ENCODE measurements at regions not wholly inside any gene's neighbourhood (a gene's known extent, or its start where the extent isn't known, plus 50 kb on each side); places are given as distances from the start of the nearest gene placed in this dataset.
"Not testable (repeated sequence)": the region's sequence is repeated elsewhere in the genome, so short reads cannot be mapped to it uniquely, and the experiment has no call there.

DNA sequence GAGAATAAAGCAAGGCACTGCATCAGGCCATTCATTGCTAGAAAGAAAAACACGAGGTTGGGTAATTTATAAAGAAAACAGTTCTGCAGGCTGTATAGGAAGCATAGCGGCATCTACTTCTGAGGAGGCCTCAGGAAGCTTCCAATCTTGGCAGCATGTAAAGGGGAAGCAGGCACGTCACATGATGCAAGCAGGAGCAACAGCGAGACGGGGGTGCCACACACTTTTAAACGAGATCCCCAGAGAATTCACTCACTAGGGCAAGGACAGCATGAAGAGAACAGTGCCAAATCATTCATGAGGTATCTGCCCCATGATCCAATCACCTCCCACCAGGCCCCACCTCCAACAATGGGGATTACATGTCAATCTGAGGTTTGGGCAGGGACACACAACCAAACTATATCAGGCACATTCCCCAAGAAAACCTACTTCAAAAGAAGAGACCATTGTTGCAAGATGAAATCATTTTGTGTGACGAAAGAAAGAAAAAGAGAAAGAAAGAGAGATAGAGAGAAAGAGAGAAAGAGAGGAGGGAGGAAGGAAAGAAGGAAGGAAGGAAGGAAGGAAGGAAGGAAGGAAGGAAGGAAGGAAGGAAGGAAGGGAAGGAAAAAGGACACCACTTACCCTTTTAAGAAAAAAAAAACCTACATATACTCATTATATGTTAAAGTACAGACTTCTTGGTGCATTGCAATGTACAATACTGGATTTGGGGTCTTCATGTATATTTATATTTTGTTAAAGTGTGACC is 95.9 kb upstream of the PLEKHG1 start:
- no TSS peak for BruUV-seq (replicated peaks)
- H3K27ac Mint-ChIP-seq (ENCODE audit: low read depth, unreplicated experiment) = no peak overlapping the region
- no peak for DNase-seq (ENCODE audit: unreplicated experiment)
- H3K36me3 Mint-ChIP-seq (ENCODE audit: insufficient read depth, unreplicated experiment) = no peaks in the 10 kb centered on the region
- intact Hi-C loops (cut with micrococcal nuclease) = no loop called here
- POLR2A ChIA-PET = no interaction called here
- H3K27me3 Mint-ChIP-seq (ENCODE audit: insufficient read depth, unreplicated experiment) = no peaks in the 10 kb centered on the region
- no peaks in the 10 kb centered on the region for H3K9me3 Mint-ChIP-seq (ENCODE audit: unreplicated experiment)
- CTCF ChIA-PET = no interaction called here
- TF ChIP-seq, protein P1, sequence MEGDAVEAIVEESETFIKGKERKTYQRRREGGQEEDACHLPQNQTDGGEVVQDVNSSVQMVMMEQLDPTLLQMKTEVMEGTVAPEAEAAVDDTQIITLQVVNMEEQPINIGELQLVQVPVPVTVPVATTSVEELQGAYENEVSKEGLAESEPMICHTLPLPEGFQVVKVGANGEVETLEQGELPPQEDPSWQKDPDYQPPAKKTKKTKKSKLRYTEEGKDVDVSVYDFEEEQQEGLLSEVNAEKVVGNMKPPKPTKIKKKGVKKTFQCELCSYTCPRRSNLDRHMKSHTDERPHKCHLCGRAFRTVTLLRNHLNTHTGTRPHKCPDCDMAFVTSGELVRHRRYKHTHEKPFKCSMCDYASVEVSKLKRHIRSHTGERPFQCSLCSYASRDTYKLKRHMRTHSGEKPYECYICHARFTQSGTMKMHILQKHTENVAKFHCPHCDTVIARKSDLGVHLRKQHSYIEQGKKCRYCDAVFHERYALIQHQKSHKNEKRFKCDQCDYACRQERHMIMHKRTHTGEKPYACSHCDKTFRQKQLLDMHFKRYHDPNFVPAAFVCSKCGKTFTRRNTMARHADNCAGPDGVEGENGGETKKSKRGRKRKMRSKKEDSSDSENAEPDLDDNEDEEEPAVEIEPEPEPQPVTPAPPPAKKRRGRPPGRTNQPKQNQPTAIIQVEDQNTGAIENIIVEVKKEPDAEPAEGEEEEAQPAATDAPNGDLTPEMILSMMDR (IDR thresholded peaks at IDR 0.05; ENCODE audit: unreplicated experiment) = no peak
- H3K4me3 Mint-ChIP-seq (ENCODE audit: unreplicated experiment) = no peak overlapping the region
- no peaks in the 10 kb centered on the region for H3K4me1 Mint-ChIP-seq (ENCODE audit: insufficient read depth, unreplicated experiment)

- H3K27me3 Mint-ChIP-seq (ENCODE audit: insufficient read depth, unreplicated experiment); BruUV-seq (replicated peaks); intact Hi-C loops (cut with micrococcal nuclease); POLR2A ChIA-PET; H3K4me1 Mint-ChIP-seq (ENCODE audit: insufficient read depth, unreplicated experiment); CTCF ChIA-PET; H3K4me3 Mint-ChIP-seq (ENCODE audit: unreplicated experiment); H3K36me3 Mint-ChIP-seq (ENCODE audit: insufficient read depth, unreplicated experiment); H3K27ac Mint-ChIP-seq (ENCODE audit: low read depth, unreplicated experiment); DNase-seq (ENCODE audit: unreplicated experiment); H3K9me3 Mint-ChIP-seq (ENCODE audit: unreplicated experiment): not testable (repeated sequence)
Observed at GRCh38 chr6:150507361-150507760, 92.3 kb upstream of the PLEKHG1 start.

GRCh38 chr6:150510576-150510975 is 89.1 kb upstream of the PLEKHG1 start:
- DNase-seq (ENCODE audit: unreplicated experiment) = no peak
- Mint-ChIP-seq H3K9me3 (ENCODE audit: unreplicated experiment) (no peaks in the 10 kb centered on the region), H3K27ac (ENCODE audit: low read depth, unreplicated experiment) (no peak overlapping the region), H3K4me1 (ENCODE audit: insufficient read depth, unreplicated experiment) (no peaks in the 10 kb centered on the region), H3K27me3 (ENCODE audit: insufficient read depth, unreplicated experiment) (no peaks in the 10 kb centered on the region), H3K36me3 (ENCODE audit: insufficient read depth, unreplicated experiment) (no peaks in the 10 kb centered on the region), H3K4me3 (ENCODE audit: unreplicated experiment) (no peak overlapping the region)
- TF ChIP-seq, protein P1 (IDR thresholded peaks at IDR 0.05; ENCODE audit: unreplicated experiment) = no peak
- no TSS peak for BruUV-seq (replicated peaks)
- intact Hi-C loops (cut with micrococcal nuclease) = no loop called here
- ChIA-PET POLR2A (no interaction called here), CTCF (no interaction called here)

- Mint-ChIP-seq H3K9me3 (ENCODE audit: unreplicated experiment) (no peaks in the 10 kb centered on the region), H3K4me1 (ENCODE audit: insufficient read depth, unreplicated experiment) (no peaks in the 10 kb centered on the region), H3K4me3 (ENCODE audit: unreplicated experiment) (no peak overlapping the region), H3K27ac (ENCODE audit: low read depth, unreplicated experiment) (no peak overlapping the region), H3K27me3 (ENCODE audit: insufficient read depth, unreplicated experiment) (no peaks in the 10 kb centered on the region), H3K36me3 (ENCODE audit: insufficient read depth, unreplicated experiment) (no peaks in the 10 kb centered on the region)
- CTCF ChIA-PET = interaction anchor here (0.6 kb wide), 1 partner anchor 93 kb away, joined by 3 read pairs; no protein-coding TSS in a partner anchor
- DNase-seq (ENCODE audit: unreplicated experiment) = no peak
- intact Hi-C loops (cut with micrococcal nuclease) = no loop called here
- TF ChIP-seq, protein P1 (IDR thresholded peaks at IDR 0.05; ENCODE audit: unreplicated experiment) = no peak
- POLR2A ChIA-PET = no interaction called here
- no TSS peak for BruUV-seq (replicated peaks)
Observed at GRCh38 chr6:150511313-150511712, 88.4 kb upstream of the PLEKHG1 start.
